Left lung (tissue), 4 donors: ENCODE measurements at regions not wholly inside any gene's neighbourhood (a gene's known extent, or its start where the extent isn't known, plus 50 kb on each side); places are given as distances from the start of the nearest gene placed in this dataset.

Experiments used
- ATAC-seq: fragments of 200-7000 bp; cut with Tn5 transposase; one replicate; pipeline ENCODE4 v1.9.1; 2020; ENCODE audit warnings: moderate library complexity
- DNase-seq, 4 donors: peaks; one replicate each; pipeline ENCODE4 v3.0.0-alpha.2; 2013 to 2020
- H3K27ac ChIP-seq, 2 donors: fragments of 200-600 bp; sonication (generic) in 1 of 2; one replicate each; pipeline versions ENCODE4 v1.5.0 to v1.8.0; 2020 to 2021
- H3K27me3 ChIP-seq, 2 donors: fragments of 200-600 bp; sonication (generic) in 1 of 2; one replicate each; pipeline versions ENCODE4 v1.5.0 to v1.8.0; 2020 to 2021
- H3K36me3 ChIP-seq, 2 donors: fragments of 200-600 bp; sonication (generic) in 1 of 2; one replicate each; pipeline versions ENCODE4 v1.5.0 to v1.8.0; 2020 to 2021
- H3K4me1 ChIP-seq, 2 donors: fragments of 200-600 bp; one replicate each; pipeline ENCODE4 v1.8.0; 2021
- H3K4me3 ChIP-seq, 2 donors: fragments of 200-600 bp; sonication (generic) in 1 of 2; one replicate each; pipeline versions ENCODE4 v1.5.0 to v1.8.0; 2020 to 2021; ENCODE audit warnings: mild to moderate bottlenecking in 1 of 2
- H3K9me3 ChIP-seq, 2 donors: fragments of 200-600 bp; sonication (generic) in 1 of 2; one replicate each; pipeline versions ENCODE4 v1.5.0 to v1.8.0; 2020 to 2021
- intact Hi-C, 2 donors: fragments of 100-400 bp; cut with DNase I; formaldehyde crosslinking; loops; one replicate each; pipeline versions ENCODE4 v1.11.2 to v1.14.2; 2022
- TF ChIP-seq, protein P1 (sequence below), 2 donors: fragments of 200-600 bp; sonication (generic) in 1 of 2; IDR thresholded peaks; one replicate each; pipeline versions ENCODE4 v1.5.0 to v1.8.0; 2021; ENCODE audit warnings: antibody characterized with exemption in 2 of 2
- donor health status: DM: no; HTN: yes; CAD: no.
- donor health status: DM: no; HTN: no; CAD: no.

DNA sequence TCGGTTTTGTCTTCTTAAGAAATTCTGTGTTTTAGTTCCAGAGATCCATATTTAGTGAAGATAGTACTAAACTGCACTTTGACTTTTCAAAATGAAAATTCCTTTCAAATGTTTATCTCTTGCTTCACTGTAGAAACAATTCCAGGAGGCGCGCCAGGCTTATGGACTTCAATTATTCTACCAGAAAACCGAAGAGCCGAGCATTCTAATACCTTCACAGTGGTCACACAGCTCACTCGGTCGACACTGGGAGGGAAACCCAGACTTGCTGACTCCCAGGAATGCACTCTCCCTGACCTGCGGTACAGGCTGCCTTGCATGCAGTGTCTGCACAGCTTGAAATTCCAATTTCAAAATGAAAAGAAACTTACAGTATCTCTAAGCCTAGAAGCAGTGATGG is 119.9 kb upstream of the PIEZO2 start:
- Histone ChIP-seq H3K4me3 (no peak overlapping the region), H3K27ac (no peak overlapping the region), H3K27me3 (no peaks in the 10 kb centered on the region), H3K4me1 (no peaks in the 10 kb centered on the region), H3K9me3 (peaks cover 0 to 4% of the 10 kb centered on the region in 2 donors), H3K36me3 (no peaks in the 10 kb centered on the region)
- intact Hi-C loops = no loop called here
- peak in 2 of 4 donors; percentile 40 to 51 for DNase-seq
- TF ChIP-seq, protein P1, sequence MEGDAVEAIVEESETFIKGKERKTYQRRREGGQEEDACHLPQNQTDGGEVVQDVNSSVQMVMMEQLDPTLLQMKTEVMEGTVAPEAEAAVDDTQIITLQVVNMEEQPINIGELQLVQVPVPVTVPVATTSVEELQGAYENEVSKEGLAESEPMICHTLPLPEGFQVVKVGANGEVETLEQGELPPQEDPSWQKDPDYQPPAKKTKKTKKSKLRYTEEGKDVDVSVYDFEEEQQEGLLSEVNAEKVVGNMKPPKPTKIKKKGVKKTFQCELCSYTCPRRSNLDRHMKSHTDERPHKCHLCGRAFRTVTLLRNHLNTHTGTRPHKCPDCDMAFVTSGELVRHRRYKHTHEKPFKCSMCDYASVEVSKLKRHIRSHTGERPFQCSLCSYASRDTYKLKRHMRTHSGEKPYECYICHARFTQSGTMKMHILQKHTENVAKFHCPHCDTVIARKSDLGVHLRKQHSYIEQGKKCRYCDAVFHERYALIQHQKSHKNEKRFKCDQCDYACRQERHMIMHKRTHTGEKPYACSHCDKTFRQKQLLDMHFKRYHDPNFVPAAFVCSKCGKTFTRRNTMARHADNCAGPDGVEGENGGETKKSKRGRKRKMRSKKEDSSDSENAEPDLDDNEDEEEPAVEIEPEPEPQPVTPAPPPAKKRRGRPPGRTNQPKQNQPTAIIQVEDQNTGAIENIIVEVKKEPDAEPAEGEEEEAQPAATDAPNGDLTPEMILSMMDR (IDR thresholded peaks at IDR 0.05) = no peak
- ATAC-seq = peak; percentile 68

- ATAC-seq = peak; percentile 75
- H3K27me3 ChIP-seq = no peaks in the 10 kb centered on the region
- no peaks in the 10 kb centered on the region for H3K4me1 ChIP-seq
- DNase-seq = peak in 2 of 4 donors; percentile 90 to 93
- intact Hi-C loops = no loop called here
- no peak overlapping the region for H3K27ac ChIP-seq
- H3K36me3 ChIP-seq = no peaks in the 10 kb centered on the region
- H3K4me3 ChIP-seq = no peak overlapping the region
- TF ChIP-seq, protein P1 (IDR thresholded peaks at IDR 0.05) = no peak
- peaks cover 0 to 8% of the 10 kb centered on the region in 2 donors for H3K9me3 ChIP-seq
Measured at GRCh38 chr18:11268741-11269233, 119.4 kb upstream of the PIEZO2 start.

DNA sequence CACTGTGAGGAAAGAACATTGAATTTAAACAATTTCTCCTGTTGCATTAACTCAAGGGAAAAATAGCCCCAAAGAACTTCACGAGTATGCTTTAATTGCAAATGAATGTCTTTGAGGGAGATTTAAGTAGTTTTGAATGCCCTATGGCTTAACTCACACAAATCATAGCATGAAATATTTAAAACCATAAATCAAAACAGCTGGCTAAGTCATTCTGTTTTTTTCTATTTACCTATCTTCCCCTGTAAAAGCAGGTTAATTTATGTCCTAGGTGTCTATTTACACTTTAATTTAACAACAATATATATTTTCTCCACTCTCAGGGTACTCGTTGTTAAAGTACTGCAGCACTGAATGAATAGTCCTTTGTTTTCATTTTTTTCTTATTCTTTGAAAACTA is 118.8 kb upstream of the PIEZO2 start:
- H3K27me3 ChIP-seq = no peaks in the 10 kb centered on the region
- H3K4me3 ChIP-seq = no peak overlapping the region
- intact Hi-C loops = no loop called here
- peak overlapping the region in 1 of 2 donors; percentile 29 for H3K27ac ChIP-seq
- DNase-seq = no peak
- no peak for ATAC-seq
- H3K9me3 ChIP-seq = peaks cover 0 to 14% of the 10 kb centered on the region in 2 donors
- H3K4me1 ChIP-seq = no peaks in the 10 kb centered on the region
- H3K36me3 ChIP-seq = no peaks in the 10 kb centered on the region
- TF ChIP-seq, protein P1 (IDR thresholded peaks at IDR 0.05) = no peak

DNA sequence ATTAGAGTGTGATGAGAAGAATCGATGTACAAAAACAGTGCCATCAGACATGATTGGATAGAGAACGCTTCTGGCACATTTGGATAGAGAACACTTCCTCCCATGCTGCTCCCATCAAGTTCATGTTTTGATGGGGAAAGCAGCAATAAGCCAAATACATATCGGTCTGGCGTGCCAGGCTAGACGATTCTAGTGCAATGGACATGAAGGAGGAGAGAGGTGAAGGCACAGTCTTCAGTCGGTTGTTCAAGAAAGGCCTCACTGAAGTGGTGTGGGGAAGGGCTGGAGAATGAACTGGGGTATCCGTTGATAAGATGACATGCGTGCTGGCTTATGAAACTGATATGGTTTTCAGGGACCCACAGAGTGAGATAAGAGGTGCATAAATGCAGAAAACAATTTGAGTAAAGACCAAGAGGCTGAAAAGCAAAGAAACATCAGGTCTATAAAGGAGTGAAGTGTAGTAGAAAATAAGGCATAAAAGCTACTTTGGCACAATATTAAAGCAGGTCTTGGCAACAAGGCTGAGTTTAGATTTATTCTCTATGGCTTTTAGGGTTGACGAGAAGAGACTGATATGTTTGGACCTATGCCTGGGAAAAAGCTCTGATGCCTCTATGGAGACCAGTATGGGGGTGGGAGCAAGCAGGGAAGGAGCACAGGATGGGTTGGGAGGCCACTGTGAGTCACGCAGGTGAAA is 117.6 kb upstream of the PIEZO2 start:
- H3K4me1 ChIP-seq = no peaks in the 10 kb centered on the region
- H3K27me3 ChIP-seq = no peaks in the 10 kb centered on the region
- no peak overlapping the region for H3K4me3 ChIP-seq
- DNase-seq (no peak), ATAC-seq (no peak)
- H3K9me3 ChIP-seq = peaks cover 0 to 18% of the 10 kb centered on the region in 2 donors
- H3K27ac ChIP-seq = no peak overlapping the region
- TF ChIP-seq, protein P1 (IDR thresholded peaks at IDR 0.05) = no peak
- intact Hi-C loops = no loop called here
- H3K36me3 ChIP-seq = no peaks in the 10 kb centered on the region

- ATAC-seq (no peak), DNase-seq (no peak)
- H3K27me3 ChIP-seq = no peaks in the 10 kb centered on the region
- TF ChIP-seq, protein P1 (IDR thresholded peaks at IDR 0.05) = no peak
- H3K9me3 ChIP-seq = peaks cover 0 to 18% of the 10 kb centered on the region in 2 donors
- H3K4me3 ChIP-seq = no peak overlapping the region
- intact Hi-C loops = no loop called here
- H3K4me1 ChIP-seq = no peaks in the 10 kb centered on the region
- no peaks in the 10 kb centered on the region for H3K36me3 ChIP-seq
- H3K27ac ChIP-seq = no peak overlapping the region
Measured at GRCh38 chr18:11261486-11261885, 112.1 kb upstream of the PIEZO2 start.
